Transverse colon (tissue), 4 donors: ENCODE measurements at regions not wholly inside any gene's neighbourhood (a gene's known extent, or its start where the extent isn't known, plus 50 kb on each side); places are given as distances from the start of the nearest gene placed in this dataset.

Experiments
- DNase-seq: peaks from one replicate; pipeline ENCODE4 v3.0.0-alpha.2; 2019
- H3K27ac ChIP-seq, 4 donors: fragments of 200-600 bp; sonication (generic); 2 replicates each; pipeline ENCODE4 v1.5.1; 2016 to 2018; ENCODE audit warnings: inconsistent platforms in 4 of 4
- H3K27me3 ChIP-seq: fragments of 200-600 bp; sonication (generic); 2 replicates; pipeline ENCODE4 v1.5.1; 2017; ENCODE audit warnings: inconsistent platforms
- H3K36me3 ChIP-seq, 4 donors: fragments of 200-600 bp; sonication (generic); 2 replicates each; pipeline ENCODE4 v1.5.1; 2017 to 2019; ENCODE audit warnings: inconsistent platforms in 4 of 4
- H3K4me1 ChIP-seq, 4 donors: fragments of 200-600 bp; sonication (generic); 2 replicates each; pipeline ENCODE4 v1.5.1; 2017 to 2020; ENCODE audit warnings: inconsistent platforms in 4 of 4
- H3K4me3 ChIP-seq, 4 donors: fragments of 200-600 bp; sonication (generic); 1 replicate in 1 of 4; 2 replicates in 3 of 4; pipeline versions ENCODE4 v1.5.1 to v1.6.1; 2017 to 2019; ENCODE audit warnings: inconsistent platforms in 4 of 4
- H3K9me3 ChIP-seq, 2 donors: fragments of 200-600 bp; sonication (generic); 2 replicates each; pipeline ENCODE4 v1.5.1; 2017 to 2019; ENCODE audit warnings: inconsistent platforms in 2 of 2
- EP300 ChIP-seq: sonication (generic); formaldehyde crosslinking; IDR thresholded peaks from one replicate; pipeline ENCODE4 v1.6.1; 2017; ENCODE audit warnings: antibody characterized with exemption, low read depth
- POLR2A ChIP-seq: fragments of 450-650 bp; IDR thresholded peaks from one replicate; pipeline ENCODE4 v1.6.1; 2016; ENCODE audit warnings: antibody characterized with exemption, mild to moderate bottlenecking, moderate library complexity
- POLR2AphosphoS5 ChIP-seq, 3 donors: sonication (generic); formaldehyde crosslinking; IDR thresholded peaks; one replicate each; pipeline ENCODE4 v1.6.1; 2016; ENCODE audit warnings: antibody characterized with exemption in 3 of 3
- WGBS, 2 donors: methylation state at CpG; one replicate each; pipeline ENCODE4 v1.1.5; 2018; ENCODE audit warnings: low coverage in 1 of 2; 5-methylcytosine and 5-hydroxymethylcytosine counted together
- in situ Hi-C, 4 donors: fragments of 200-750 bp; cut with MboI; loops; one replicate each; pipeline versions ENCODE4 v1.15.0 to v1.15.1; 2017; ENCODE audit warnings: low sequenced_read_pairs in 3 of 4, low pct_ligation_motif_present in 1 of 4, low pct_unique_long_range_greater_than_20kb in 1 of 4
- intact Hi-C: fragments of 100-400 bp; cut with DNase I; formaldehyde crosslinking; loops from one replicate; pipeline ENCODE4 v1.15.1; 2023; ENCODE audit warnings: low total_unique reads
- TF ChIP-seq, protein P1 (sequence below), 5 experiments: fragments of 200-600 bp in 3 of 5; fragments of 450-650 bp in 2 of 5; sonication (generic) in 3 of 5; IDR thresholded peaks; 1 replicate in 2 of 5; 2 replicates in 3 of 5; pipeline ENCODE4 v1.5.1; 2016 to 2017; ENCODE audit warnings: antibody characterized with exemption in 5 of 5, inconsistent platforms in 3 of 5, mild to moderate bottlenecking in 2 of 5, moderate library complexity in 1 of 5

GRCh38 chr6:122524056-122524455 lies 52.4 kb upstream of the SERINC1 start:
- no peak overlapping the region for H3K4me3 ChIP-seq
- in situ Hi-C loops (no loop called here), intact Hi-C loops (no loop called here)
- peaks cover 5% of the 10 kb centered on the region for H3K27me3 ChIP-seq
- 15 to 50% methylated on average over 2 of the region's 2 CpGs for WGBS, 2 donors
- no peak for DNase-seq
- no peak overlapping the region for H3K27ac ChIP-seq
- H3K4me1 ChIP-seq: no peaks in the 10 kb centered on the region
- H3K36me3 ChIP-seq: no peaks in the 10 kb centered on the region
- peaks cover 0 to 3% of the 10 kb centered on the region in 2 donors for H3K9me3 ChIP-seq
- TF ChIP-seq POLR2AphosphoS5 (IDR thresholded peaks at IDR 0.05): no peak
- TF ChIP-seq POLR2A: no peak
- TF ChIP-seq, protein P1, sequence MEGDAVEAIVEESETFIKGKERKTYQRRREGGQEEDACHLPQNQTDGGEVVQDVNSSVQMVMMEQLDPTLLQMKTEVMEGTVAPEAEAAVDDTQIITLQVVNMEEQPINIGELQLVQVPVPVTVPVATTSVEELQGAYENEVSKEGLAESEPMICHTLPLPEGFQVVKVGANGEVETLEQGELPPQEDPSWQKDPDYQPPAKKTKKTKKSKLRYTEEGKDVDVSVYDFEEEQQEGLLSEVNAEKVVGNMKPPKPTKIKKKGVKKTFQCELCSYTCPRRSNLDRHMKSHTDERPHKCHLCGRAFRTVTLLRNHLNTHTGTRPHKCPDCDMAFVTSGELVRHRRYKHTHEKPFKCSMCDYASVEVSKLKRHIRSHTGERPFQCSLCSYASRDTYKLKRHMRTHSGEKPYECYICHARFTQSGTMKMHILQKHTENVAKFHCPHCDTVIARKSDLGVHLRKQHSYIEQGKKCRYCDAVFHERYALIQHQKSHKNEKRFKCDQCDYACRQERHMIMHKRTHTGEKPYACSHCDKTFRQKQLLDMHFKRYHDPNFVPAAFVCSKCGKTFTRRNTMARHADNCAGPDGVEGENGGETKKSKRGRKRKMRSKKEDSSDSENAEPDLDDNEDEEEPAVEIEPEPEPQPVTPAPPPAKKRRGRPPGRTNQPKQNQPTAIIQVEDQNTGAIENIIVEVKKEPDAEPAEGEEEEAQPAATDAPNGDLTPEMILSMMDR (IDR thresholded peaks at IDR 0.05): no peak

GRCh38 chr6:122530440-122531046 lies 58.9 kb upstream of the SERINC1 start:
- Histone ChIP-seq H3K9me3 (peaks cover 0 to 3% of the 10 kb centered on the region in 2 donors), H3K4me1 (no peaks in the 10 kb centered on the region), H3K27me3 (peaks cover 8% of the 10 kb centered on the region), H3K36me3 (no peaks in the 10 kb centered on the region), H3K4me3 (no peak overlapping the region), H3K27ac (no peak overlapping the region)
- intact Hi-C loops (loop anchor here (5.0 kb wide), 1 partner anchor 148 kb away; no protein-coding TSS in a partner anchor), in situ Hi-C loops (loop anchor here in 1 of 4 donors (25.0 kb wide), 1 partner anchor 143 kb away; the partner anchor contains the start of gene HSF2)
- WGBS, 2 donors: 0% methylated on average over 1 of the region's 1 CpG; no CpG with 5 or more reads in 1 of the 2 donors
- DNase-seq: peak; percentile 58
- TF ChIP-seq POLR2A (no peak), POLR2AphosphoS5 (IDR thresholded peaks at IDR 0.05) (no peak)
- TF ChIP-seq, protein P1 (IDR thresholded peaks at IDR 0.05): peak; percentile 83 to 89 (median 84)

DNA sequence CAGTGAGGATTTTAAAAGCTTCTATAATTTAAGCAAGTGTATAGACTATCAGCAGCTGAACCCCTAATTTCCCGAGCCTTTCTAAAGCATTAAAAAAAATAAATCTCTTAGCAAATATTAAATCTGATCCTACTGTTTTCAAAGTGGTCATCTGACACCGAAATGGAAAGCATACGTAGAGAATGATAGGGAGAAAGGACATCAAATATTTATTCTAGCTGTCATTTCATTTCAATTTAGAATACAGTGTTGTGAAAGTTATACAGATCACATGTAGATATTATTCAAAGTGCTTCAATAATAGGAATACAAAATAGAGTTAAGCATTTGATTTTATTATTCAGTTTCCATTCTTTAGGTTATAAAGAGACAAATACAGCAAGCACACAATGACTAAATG lies 61.9 kb upstream of the PKIB start:
- no peak overlapping the region for H3K27ac ChIP-seq
- H3K36me3 ChIP-seq: no peaks in the 10 kb centered on the region
- WGBS, 2 donors: 73 to 79% methylated on average over 3 of the region's 3 CpGs
- DNase-seq: no peak
- H3K4me1 ChIP-seq: no peaks in the 10 kb centered on the region
- intact Hi-C loops (no loop called here), in situ Hi-C loops (loop anchor here in 1 of 4 donors (25.0 kb wide), 1 partner anchor 161 kb away; the partner anchor contains the start of gene HSF2)
- TF ChIP-seq POLR2A: no peak
- TF ChIP-seq, protein P1 (IDR thresholded peaks at IDR 0.05): no peak
- no peak for TF ChIP-seq POLR2AphosphoS5 (IDR thresholded peaks at IDR 0.05)
- TF ChIP-seq EP300: no peak
- H3K4me3 ChIP-seq: no peak overlapping the region
- H3K9me3 ChIP-seq: no peaks in the 10 kb centered on the region
- no peaks in the 10 kb centered on the region for H3K27me3 ChIP-seq

- in situ Hi-C loops (loop anchor here in 1 of 4 donors (25.0 kb wide), 1 partner anchor 162 kb away; the partner anchor contains the start of gene HSF2), intact Hi-C loops (no loop called here)
- Histone ChIP-seq H3K36me3 (no peaks in the 10 kb centered on the region), H3K9me3 (no peaks in the 10 kb centered on the region), H3K27ac (no peak overlapping the region), H3K4me1 (no peaks in the 10 kb centered on the region), H3K4me3 (no peak overlapping the region), H3K27me3 (no peaks in the 10 kb centered on the region)
- no peak for DNase-seq
- no peak for TF ChIP-seq EP300
- no peak for TF ChIP-seq POLR2A
- TF ChIP-seq, protein P1 (IDR thresholded peaks at IDR 0.05): no peak
- TF ChIP-seq POLR2AphosphoS5 (IDR thresholded peaks at IDR 0.05): no peak
Measured at GRCh38 chr6:122548820-122549219, 61.4 kb upstream of the PKIB start.
